CD4-positive, alpha-beta T cell treated with Interleukin-15 for 1 hour (primary cell): ENCODE measurements at regions not wholly inside any gene's neighbourhood (a gene's known extent, or its start where the extent isn't known, plus 50 kb on each side); places are given as distances from the start of the nearest gene placed in this dataset.

Experiments used
- DNase-seq: peaks from one replicate; pipeline ENCODE4 v3.0.0-alpha.2; 2020

- no peak for DNase-seq
Observed at GRCh38 chr5:145499483-145499882, 335.7 kb downstream of the PRELID2 start.

GRCh38 chr5:145497052-145497451 lies 338.1 kb downstream of the PRELID2 start:
- no peak for DNase-seq

- no peak for DNase-seq
Observed at GRCh38 chr5:145495741-145496140, 339.4 kb downstream of the PRELID2 start.

GRCh38 chr5:145495196-145495595 lies 339.9 kb downstream of the PRELID2 start:
- DNase-seq: no peak

GRCh38 chr5:145493435-145493834 lies 341.7 kb downstream of the PRELID2 start:
- no peak for DNase-seq

- DNase-seq: no peak
Observed at GRCh38 chr5:145489516-145489915, 345.6 kb downstream of the PRELID2 start.

GRCh38 chr5:145484158-145484557 lies 351.0 kb downstream of the PRELID2 start:
- DNase-seq: no peak

- DNase-seq: no peak
Observed at GRCh38 chr5:145483212-145483611, 351.9 kb downstream of the PRELID2 start.

GRCh38 chr5:145479857-145480256 lies 355.3 kb downstream of the PRELID2 start:
- no peak for DNase-seq

GRCh38 chr5:145479271-145479670 lies 355.9 kb downstream of the PRELID2 start:
- no peak for DNase-seq

GRCh38 chr5:145478651-145479050 lies 356.5 kb downstream of the PRELID2 start:
- no peak for DNase-seq

GRCh38 chr5:145473042-145473642 lies 362.0 kb downstream of the PRELID2 start:
- no peak for DNase-seq

GRCh38 chr5:145471831-145472612 lies 363.1 kb downstream of the PRELID2 start:
- no peak for DNase-seq

GRCh38 chr5:145471026-145471425 lies 364.1 kb downstream of the PRELID2 start:
- no peak for DNase-seq

- no peak for DNase-seq
Observed at GRCh38 chr5:145470396-145470979, 364.7 kb downstream of the PRELID2 start.

- no peak for DNase-seq
Observed at GRCh38 chr5:145467446-145467845, 367.7 kb downstream of the PRELID2 start.

GRCh38 chr5:145466533-145466932 lies 368.6 kb downstream of the PRELID2 start:
- DNase-seq: no peak

- DNase-seq: no peak
Observed at GRCh38 chr5:145465474-145466263, 369.5 kb downstream of the PRELID2 start.

- DNase-seq: no peak
Observed at GRCh38 chr5:145464171-145464570, 371.0 kb downstream of the PRELID2 start.

- no peak for DNase-seq
Observed at GRCh38 chr5:145463634-145464033, 371.5 kb downstream of the PRELID2 start.

GRCh38 chr5:145462525-145462924 lies 372.6 kb downstream of the PRELID2 start:
- no peak for DNase-seq

- no peak for DNase-seq
Observed at GRCh38 chr5:145450286-145450885, 384.8 kb downstream of the PRELID2 start.

GRCh38 chr5:145449794-145450193 lies 385.3 kb downstream of the PRELID2 start:
- DNase-seq: no peak
